Spleen (tissue), 11 donors: ENCODE measurements at regions not wholly inside any gene's neighbourhood (a gene's known extent, or its start where the extent isn't known, plus 50 kb on each side); places are given as distances from the start of the nearest gene placed in this dataset.
A peak's percentile ranks its signal among the peaks of the same experiment; 100 is the strongest.

Experiments used
- DNase-seq: peaks from one replicate; pipeline ENCODE4 v3.0.0-alpha.2; 2020
- H3K27ac ChIP-seq, 8 donors: fragments of 200-600 bp; sonication (generic) in 7 of 8; 1 replicate in 4 of 8; 2 replicates in 4 of 8; pipeline versions ENCODE4 v1.5.0 to v1.8.0; 2016 to 2021; ENCODE audit warnings: inconsistent platforms in 4 of 8, mild to moderate bottlenecking in 4 of 8, moderate library complexity in 1 of 8
- H3K27me3 ChIP-seq, 7 donors: fragments of 200-600 bp; sonication (generic) in 6 of 7; replicated peaks in 1 of 7; 1 replicate in 4 of 7; 2 replicates in 3 of 7; pipeline versions ENCODE4 v1.5.0 to v1.8.0; 2016 to 2021; ENCODE audit warnings: inconsistent platforms in 3 of 7, mild to moderate bottlenecking in 1 of 7
- H3K36me3 ChIP-seq, 6 donors: fragments of 200-600 bp; sonication (generic) in 5 of 6; 1 replicate in 4 of 6; 2 replicates in 2 of 6; pipeline versions ENCODE4 v1.5.0 to v1.8.0; 2016 to 2021; ENCODE audit warnings: inconsistent platforms in 2 of 6
- H3K4me1 ChIP-seq, 6 donors: fragments of 200-600 bp; sonication (generic) in 5 of 6; 1 replicate in 3 of 6; 2 replicates in 3 of 6; pipeline versions ENCODE4 v1.5.0 to v1.8.0; 2016 to 2021; ENCODE audit warnings: inconsistent platforms in 3 of 6
- H3K4me3 ChIP-seq, 8 donors: fragments of 200-600 bp; sonication (generic) in 7 of 8; 1 replicate in 4 of 8; 2 replicates in 4 of 8; pipeline versions ENCODE4 v1.5.0 to v1.8.0; 2016 to 2021; ENCODE audit warnings: inconsistent platforms in 4 of 8, mild to moderate bottlenecking in 4 of 8, moderate library complexity in 2 of 8
- H3K9me3 ChIP-seq, 8 donors: fragments of 200-600 bp; sonication (generic) in 7 of 8; 1 replicate in 4 of 8; 2 replicates in 4 of 8; pipeline versions ENCODE4 v1.5.0 to v1.8.0; 2016 to 2021; ENCODE audit warnings: inconsistent platforms in 4 of 8
- CTCF ChIP-seq, 11 experiments: fragments of 200-600 bp in 7 of 11; fragments of 450-650 bp in 4 of 11; sonication (generic) in 4 of 11; IDR thresholded peaks in 8 of 11; conservative IDR thresholded peaks in 3 of 11; 1 replicate in 7 of 11; 2 replicates in 4 of 11; pipeline versions ENCODE4 v1.4.0 to v1.8.0; 2016 to 2021; ENCODE audit warnings: antibody characterized with exemption in 11 of 11, inconsistent platforms in 4 of 11, mild to moderate bottlenecking in 1 of 11
- POLR2A ChIP-seq, 3 donors: fragments of 450-650 bp; IDR thresholded peaks; one replicate each; pipeline ENCODE4 v1.5.1; 2017; ENCODE audit warnings: antibody characterized with exemption in 3 of 3, mild to moderate bottlenecking in 1 of 3
- POLR2AphosphoS5 ChIP-seq, 3 donors: sonication (generic); formaldehyde crosslinking; IDR thresholded peaks; one replicate each; pipeline ENCODE4 v1.5.1; 2017; ENCODE audit warnings: antibody characterized with exemption in 3 of 3
- WGBS, 5 donors: extraction: QIAGEN DNeasy Blood & Tissue Kit in 3 of 5; methylation state at CpG; one replicate each; pipeline versions ENCODE4 v1.1.5 to v1.1.7; 2013 to 2018; 5-methylcytosine and 5-hydroxymethylcytosine counted together
- intact Hi-C: fragments of 100-400 bp; cut with DNase I; formaldehyde crosslinking; loops from one replicate; pipeline ENCODE4 v1.15.0; 2023; ENCODE audit warnings: low total_unique reads
- donor health status: healthy with polysubstance abuse.
- donor health status: DM: no; HTN: no; CAD: no; lungs with moderate emphysema.
- donor health status: DM: no; HTN: no; CAD: no.
- donor health status: Bipolar disorder and iron deficiency.
- donor health status: healthy.
- donor health status: DM: no; HTN: no; CAD: no.
- donor health status: DM: yes; HTN: yes; CAD: no.

GRCh38 chr3:14274612-14274936 is 96.0 kb downstream of the LSM3 start:
- TF ChIP-seq CTCF (IDR thresholded peaks at IDR 0.05 in 8 of 11, conservative IDR thresholded peaks at IDR 0.05 in 3 of 11) (no peak), POLR2AphosphoS5 (IDR thresholded peaks at IDR 0.05) (no peak), POLR2A (IDR thresholded peaks at IDR 0.05) (no peak)
- DNase-seq, result no peak
- no peak overlapping the region for H3K4me3 ChIP-seq
- intact Hi-C loops, result no loop called here
- no peaks in the 10 kb centered on the region for H3K4me1 ChIP-seq
- no peaks in the 10 kb centered on the region for H3K36me3 ChIP-seq
- no peak overlapping the region for H3K27ac ChIP-seq
- H3K27me3 ChIP-seq, result peaks cover 0 to 13% (median 0%) of the 10 kb centered on the region in 7 donors
- 83 to 93% (median 86%) methylated on average over 6 of the region's 6 CpGs for WGBS, 5 donors
- no peaks in the 10 kb centered on the region for H3K9me3 ChIP-seq

DNA sequence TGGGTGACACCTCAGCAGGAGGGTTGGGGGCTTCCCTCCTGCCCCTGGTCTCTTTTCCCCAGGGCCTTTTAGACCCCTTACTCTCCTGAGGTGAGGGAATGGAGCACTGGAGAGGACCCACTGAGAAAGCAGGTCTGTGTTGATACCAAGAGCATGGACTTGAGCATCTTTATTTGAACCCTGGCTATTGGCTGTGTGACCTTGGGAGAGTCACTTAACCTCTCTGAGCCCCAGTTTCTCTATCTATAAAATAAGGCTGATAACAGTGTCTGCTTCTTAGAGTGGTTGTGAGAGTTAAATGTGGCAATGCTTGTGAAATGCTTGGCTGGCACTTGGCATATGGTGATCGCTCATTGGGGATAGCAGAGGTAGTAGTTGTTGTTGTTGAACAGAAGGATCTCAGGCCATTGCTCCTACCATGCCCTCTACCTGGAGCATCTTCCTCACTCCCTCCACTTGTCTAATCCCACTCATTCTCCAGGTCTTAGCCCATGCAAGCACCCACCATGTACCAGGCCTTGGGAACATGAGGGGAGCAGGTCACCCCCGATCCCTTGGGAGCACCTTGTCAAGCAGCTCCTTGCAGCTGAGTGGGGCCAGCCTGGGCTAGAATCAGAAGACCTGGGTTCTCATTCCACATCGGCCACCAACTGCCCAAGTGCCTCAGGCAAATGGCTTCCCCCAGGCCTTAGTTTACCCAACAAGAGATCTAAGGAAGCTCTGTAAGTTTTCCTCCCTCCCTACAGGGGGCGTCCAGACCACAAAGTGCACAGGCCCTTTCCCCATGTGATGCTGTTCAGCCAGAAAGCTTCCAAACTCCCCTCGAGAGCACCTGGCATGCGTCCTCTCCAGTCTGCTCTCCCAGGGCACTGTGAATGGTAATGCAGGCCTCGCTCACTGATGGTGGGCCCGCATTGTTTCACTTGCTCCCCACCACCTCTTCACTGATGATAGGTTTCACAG is 96.7 kb downstream of the LSM3 start:
- Histone ChIP-seq H3K4me1 (no peaks in the 10 kb centered on the region), H3K36me3 (no peaks in the 10 kb centered on the region), H3K27me3 (peaks cover 0 to 13% (median 0%) of the 10 kb centered on the region in 7 donors), H3K4me3 (no peak overlapping the region), H3K27ac (no peak overlapping the region), H3K9me3 (no peaks in the 10 kb centered on the region)
- TF ChIP-seq CTCF (IDR thresholded peaks at IDR 0.05 in 8 of 11, conservative IDR thresholded peaks at IDR 0.05 in 3 of 11), result peak in 4 of 11 experiments; percentile 22 to 40 (median 30)
- no peak for TF ChIP-seq POLR2A (IDR thresholded peaks at IDR 0.05)
- TF ChIP-seq POLR2AphosphoS5 (IDR thresholded peaks at IDR 0.05), result no peak
- peak; percentile 55 for DNase-seq
- 78 to 92% (median 87%) methylated on average over 8 of the region's 8 CpGs for WGBS, 5 donors
- intact Hi-C loops, result no loop called here

GRCh38 chr3:14275962-14276909 is 97.6 kb downstream of the LSM3 start:
- Histone ChIP-seq H3K9me3 (no peaks in the 10 kb centered on the region), H3K4me1 (no peaks in the 10 kb centered on the region), H3K27ac (no peak overlapping the region), H3K4me3 (no peak overlapping the region), H3K27me3 (peaks cover 0 to 13% (median 0%) of the 10 kb centered on the region in 7 donors), H3K36me3 (no peaks in the 10 kb centered on the region)
- intact Hi-C loops, result no loop called here
- no peak for TF ChIP-seq CTCF (IDR thresholded peaks at IDR 0.05 in 8 of 11, conservative IDR thresholded peaks at IDR 0.05 in 3 of 11)
- TF ChIP-seq POLR2A (IDR thresholded peaks at IDR 0.05), result no peak
- no peak for TF ChIP-seq POLR2AphosphoS5 (IDR thresholded peaks at IDR 0.05)
- DNase-seq, result peak; percentile 47
- WGBS, 5 donors, result 76 to 90% (median 79%) methylated on average over 11 to 12 of the region's 12 CpGs
